ENCODE measurements at regions not wholly inside any gene's neighbourhood (a gene's known extent, or its start where the extent isn't known, plus 50 kb on each side); places are given as distances from the start of the nearest gene placed in this dataset.

GRCh38 chrX:39360101-39360500 lies 558.8 kb downstream of the MID1IP1 start:
- no peak for DNase-seq

GRCh38 chrX:39361736-39362135 lies 560.5 kb downstream of the MID1IP1 start:
- no peak for DNase-seq

GRCh38 chrX:39367416-39367815 lies 566.2 kb downstream of the MID1IP1 start:
- DNase-seq = no peak

- no peak for DNase-seq
Measured at GRCh38 chrX:39372115-39372514, 570.9 kb downstream of the MID1IP1 start.

- DNase-seq = no peak
Measured at GRCh38 chrX:39377157-39377556, 575.9 kb downstream of the MID1IP1 start.

GRCh38 chrX:39377773-39378172 lies 576.5 kb downstream of the MID1IP1 start:
- DNase-seq = no peak

- DNase-seq = no peak
Measured at GRCh38 chrX:39381422-39381821, 580.2 kb downstream of the MID1IP1 start.

- no peak for DNase-seq
Measured at GRCh38 chrX:39384996-39385395, 583.7 kb downstream of the MID1IP1 start.

GRCh38 chrX:39388730-39389129 lies 587.5 kb downstream of the MID1IP1 start:
- DNase-seq = no peak

- peak; percentile 71 for DNase-seq
Measured at GRCh38 chrX:39396358-39396995, 595.2 kb downstream of the MID1IP1 start.

GRCh38 chrX:39397561-39398199 lies 596.4 kb downstream of the MID1IP1 start:
- DNase-seq = peak; percentile 1

GRCh38 chrX:39398215-39398962 lies 597.1 kb downstream of the MID1IP1 start:
- DNase-seq = no peak

- DNase-seq = no peak
Measured at GRCh38 chrX:39398963-39399261, 597.7 kb downstream of the MID1IP1 start.

GRCh38 chrX:39399387-39399786 lies 598.1 kb downstream of the MID1IP1 start:
- no peak for DNase-seq

- no peak for DNase-seq
Measured at GRCh38 chrX:39401483-39402110, 600.3 kb downstream of the MID1IP1 start.

GRCh38 chrX:39402158-39402557 lies 600.9 kb downstream of the MID1IP1 start:
- DNase-seq = no peak

GRCh38 chrX:39406799-39407198 lies 605.5 kb downstream of the MID1IP1 start:
- DNase-seq = no peak

- DNase-seq = no peak
Measured at GRCh38 chrX:39409246-39409917, 608.1 kb downstream of the MID1IP1 start.

- no peak for DNase-seq
Measured at GRCh38 chrX:39414290-39414854, 613.1 kb downstream of the MID1IP1 start.

GRCh38 chrX:39416547-39417260 lies 615.4 kb downstream of the MID1IP1 start:
- DNase-seq = no peak

GRCh38 chrX:39418254-39418704 lies 617.0 kb downstream of the MID1IP1 start:
- DNase-seq = no peak

All from NCI-H82 (cell line).